Right atrium auricular region (tissue), 2 donors: ENCODE measurements at regions not wholly inside any gene's neighbourhood (a gene's known extent, or its start where the extent isn't known, plus 50 kb on each side); places are given as distances from the start of the nearest gene placed in this dataset.

Experiments
- DNase-seq: peaks from one replicate; pipeline ENCODE4 v3.0.0-alpha.2; 2019; ENCODE audit warnings: low spot score
- H3K27ac ChIP-seq, 2 donors: fragments of 200-600 bp; sonication (generic); 1 replicate in 1 of 2; 2 replicates in 1 of 2; pipeline ENCODE4 v1.5.1; 2016 to 2019
- H3K27me3 ChIP-seq, 2 donors: fragments of 200-600 bp; sonication (generic); one replicate each; pipeline versions ENCODE4 v1.5.1 to v1.6.0; 2017 to 2019
- H3K36me3 ChIP-seq: fragments of 200-600 bp; sonication (generic); one replicate; pipeline ENCODE4 v1.5.1; 2016
- H3K4me1 ChIP-seq, 2 donors: fragments of 200-600 bp; sonication (generic); one replicate each; pipeline versions ENCODE4 v1.5.1 to v1.6.0; 2017 to 2019
- H3K4me3 ChIP-seq, 2 donors: fragments of 200-600 bp; sonication (generic); 1 replicate in 1 of 2; 2 replicates in 1 of 2; pipeline ENCODE4 v1.5.1; 2017 to 2019; ENCODE audit warnings: mild to moderate bottlenecking in 1 of 2, moderate library complexity in 1 of 2
- H3K9me3 ChIP-seq, 2 donors: fragments of 200-600 bp; sonication (generic); one replicate each; pipeline ENCODE4 v1.5.1; 2019
- TF ChIP-seq, protein P1 (sequence below), 2 donors: fragments of 200-600 bp; sonication (generic); IDR thresholded peaks; one replicate each; pipeline ENCODE4 v1.5.1; 2019; ENCODE audit warnings: antibody characterized with exemption in 2 of 2

DNA sequence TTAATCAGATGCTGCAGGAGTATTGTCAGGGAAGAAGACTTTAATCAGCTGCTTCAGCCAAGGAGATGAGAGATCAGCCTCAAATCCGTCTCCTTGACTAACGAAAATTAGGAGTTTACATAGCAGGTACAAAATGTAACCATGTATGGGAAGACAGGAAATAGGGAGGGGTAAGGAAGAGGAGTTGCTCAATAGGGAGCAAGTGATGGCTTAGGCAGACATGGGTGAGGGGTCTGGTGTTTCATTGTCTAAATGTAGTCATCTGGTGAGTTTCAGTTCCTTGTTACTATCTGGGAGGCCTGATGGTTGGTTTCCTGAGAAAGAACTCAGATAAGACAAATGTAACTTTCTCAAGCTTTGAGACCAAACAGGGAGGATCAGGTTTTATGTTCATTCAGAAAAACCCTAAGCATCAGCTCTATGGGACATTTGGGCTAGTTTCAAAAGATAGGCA, 217.3 kb upstream of the SULF2 start:
- DNase-seq, result no peak
- TF ChIP-seq, protein P1, sequence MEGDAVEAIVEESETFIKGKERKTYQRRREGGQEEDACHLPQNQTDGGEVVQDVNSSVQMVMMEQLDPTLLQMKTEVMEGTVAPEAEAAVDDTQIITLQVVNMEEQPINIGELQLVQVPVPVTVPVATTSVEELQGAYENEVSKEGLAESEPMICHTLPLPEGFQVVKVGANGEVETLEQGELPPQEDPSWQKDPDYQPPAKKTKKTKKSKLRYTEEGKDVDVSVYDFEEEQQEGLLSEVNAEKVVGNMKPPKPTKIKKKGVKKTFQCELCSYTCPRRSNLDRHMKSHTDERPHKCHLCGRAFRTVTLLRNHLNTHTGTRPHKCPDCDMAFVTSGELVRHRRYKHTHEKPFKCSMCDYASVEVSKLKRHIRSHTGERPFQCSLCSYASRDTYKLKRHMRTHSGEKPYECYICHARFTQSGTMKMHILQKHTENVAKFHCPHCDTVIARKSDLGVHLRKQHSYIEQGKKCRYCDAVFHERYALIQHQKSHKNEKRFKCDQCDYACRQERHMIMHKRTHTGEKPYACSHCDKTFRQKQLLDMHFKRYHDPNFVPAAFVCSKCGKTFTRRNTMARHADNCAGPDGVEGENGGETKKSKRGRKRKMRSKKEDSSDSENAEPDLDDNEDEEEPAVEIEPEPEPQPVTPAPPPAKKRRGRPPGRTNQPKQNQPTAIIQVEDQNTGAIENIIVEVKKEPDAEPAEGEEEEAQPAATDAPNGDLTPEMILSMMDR (IDR thresholded peaks at IDR 0.05), result no peak

DNA sequence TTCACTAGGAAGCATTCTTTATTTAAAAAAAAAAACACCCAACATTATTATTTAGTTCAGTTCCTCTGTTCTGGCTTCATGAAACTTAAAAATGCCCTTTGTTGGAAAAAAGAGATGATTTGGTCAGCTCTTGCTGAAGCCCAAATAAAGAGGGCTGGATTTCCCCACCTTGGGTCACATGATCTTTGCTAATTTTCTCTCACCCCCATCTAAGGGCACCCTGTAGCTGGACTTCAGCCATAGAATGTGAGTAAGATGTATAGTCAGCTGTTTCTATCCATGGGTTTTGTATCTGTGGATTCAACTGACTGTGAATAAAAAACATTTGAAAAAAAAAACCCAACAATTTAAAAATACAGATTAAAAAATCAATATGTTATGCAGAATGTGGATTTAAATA, 213.9 kb upstream of the SULF2 start:
- no peaks in the 10 kb centered on the region for H3K27me3 ChIP-seq
- no peaks in the 10 kb centered on the region for H3K4me1 ChIP-seq
- no peaks in the 10 kb centered on the region for H3K36me3 ChIP-seq
- no peak overlapping the region for H3K4me3 ChIP-seq
- no peak overlapping the region for H3K27ac ChIP-seq
- TF ChIP-seq, protein P1 (IDR thresholded peaks at IDR 0.05), result no peak
- no peak for DNase-seq
- H3K9me3 ChIP-seq, result peaks cover 0 to 7% of the 10 kb centered on the region in 2 donors

More for the DNA sequence above, 217.3 kb upstream of the SULF2 start:
- Histone ChIP-seq H3K36me3 (no peaks in the 10 kb centered on the region), H3K9me3 (peaks cover 0 to 7% of the 10 kb centered on the region in 2 donors), H3K4me3 (no peak overlapping the region), H3K27ac (no peak overlapping the region), H3K27me3 (no peaks in the 10 kb centered on the region), H3K4me1 (no peaks in the 10 kb centered on the region)

DNA sequence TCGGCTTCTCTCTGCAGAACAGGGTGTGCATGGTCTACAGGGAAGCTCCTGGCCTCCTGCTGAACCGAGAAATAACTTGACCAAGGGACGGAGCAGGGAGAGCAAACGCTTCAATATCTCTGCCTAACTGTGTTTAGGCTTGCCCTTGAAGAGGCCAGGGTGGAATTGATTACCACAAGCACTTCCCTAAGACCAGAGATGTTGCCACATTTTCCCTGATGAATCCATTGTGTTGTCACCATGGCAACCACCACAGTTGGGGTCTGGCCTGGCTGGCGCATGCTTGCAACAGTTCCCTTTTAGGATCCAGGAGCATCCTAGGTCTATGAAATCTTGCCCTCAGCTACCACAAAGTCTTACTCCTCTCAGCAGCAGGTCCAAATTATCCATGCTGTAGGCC, 213.5 kb upstream of the SULF2 start:
- DNase-seq, result no peak
- Histone ChIP-seq H3K27me3 (no peaks in the 10 kb centered on the region), H3K4me1 (no peaks in the 10 kb centered on the region), H3K36me3 (no peaks in the 10 kb centered on the region), H3K27ac (no peak overlapping the region), H3K9me3 (peaks cover 0 to 7% of the 10 kb centered on the region in 2 donors), H3K4me3 (no peak overlapping the region)
- TF ChIP-seq, protein P1 (IDR thresholded peaks at IDR 0.05), result no peak

DNA sequence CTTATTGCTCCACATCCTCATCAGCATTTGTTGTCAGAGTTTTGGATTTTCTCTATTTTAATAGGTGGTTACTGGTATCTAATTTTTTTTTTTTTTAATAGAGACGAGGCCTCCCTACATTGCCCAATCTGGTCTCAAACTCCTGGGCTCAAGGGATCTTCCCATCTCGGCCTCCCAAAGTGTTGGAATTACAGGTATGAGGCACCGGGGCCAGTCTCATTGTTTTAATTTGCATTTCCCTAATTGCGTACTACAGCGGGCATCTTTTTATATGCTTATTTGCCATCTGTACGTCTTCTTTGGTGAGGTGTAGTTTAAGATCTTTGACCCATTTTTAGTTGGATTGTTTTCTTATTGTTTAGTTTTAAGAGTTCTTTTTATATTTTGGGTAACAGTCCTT, 210.4 kb upstream of the SULF2 start:
- Histone ChIP-seq H3K4me3 (no peak overlapping the region), H3K27ac (no peak overlapping the region), H3K36me3 (no peaks in the 10 kb centered on the region), H3K9me3 (peaks cover 0 to 6% of the 10 kb centered on the region in 2 donors), H3K4me1 (no peaks in the 10 kb centered on the region), H3K27me3 (no peaks in the 10 kb centered on the region)
- TF ChIP-seq, protein P1 (IDR thresholded peaks at IDR 0.05), result no peak
- no peak for DNase-seq

DNA sequence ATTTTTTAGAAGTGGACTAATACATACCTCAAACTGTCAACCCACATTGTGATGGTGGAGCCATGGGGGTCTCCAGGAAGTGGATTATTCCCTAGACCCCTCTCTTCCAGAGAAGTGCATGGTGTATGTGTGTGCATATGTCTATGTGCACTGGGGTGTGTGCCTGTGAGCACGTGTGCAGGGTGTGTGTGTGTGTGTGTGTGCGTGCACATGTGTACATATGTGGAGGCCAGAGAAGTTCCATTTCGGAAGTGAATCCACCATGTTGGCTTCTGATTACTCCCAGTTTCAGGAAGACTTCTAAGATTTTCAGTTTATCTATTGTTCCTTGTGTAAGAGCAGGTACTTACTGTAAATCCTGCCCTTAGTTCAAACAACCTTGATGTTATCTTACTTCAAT, 208.5 kb upstream of the SULF2 start:
- H3K4me1 ChIP-seq, result no peaks in the 10 kb centered on the region
- no peak overlapping the region for H3K4me3 ChIP-seq
- TF ChIP-seq, protein P1 (IDR thresholded peaks at IDR 0.05), result no peak
- no peak overlapping the region for H3K27ac ChIP-seq
- H3K36me3 ChIP-seq, result no peaks in the 10 kb centered on the region
- peaks cover 0 to 6% of the 10 kb centered on the region in 2 donors for H3K9me3 ChIP-seq
- no peaks in the 10 kb centered on the region for H3K27me3 ChIP-seq
- no peak for DNase-seq

GRCh38 chr20:47993035-47993755, 207.9 kb upstream of the SULF2 start:
- no peaks in the 10 kb centered on the region for H3K27me3 ChIP-seq
- DNase-seq, result no peak
- H3K9me3 ChIP-seq, result peaks cover 0 to 6% of the 10 kb centered on the region in 2 donors
- TF ChIP-seq, protein P1 (IDR thresholded peaks at IDR 0.05), result no peak
- no peak overlapping the region for H3K4me3 ChIP-seq
- H3K27ac ChIP-seq, result no peak overlapping the region
- H3K4me1 ChIP-seq, result no peaks in the 10 kb centered on the region
- H3K36me3 ChIP-seq, result no peaks in the 10 kb centered on the region
